ES-I3 (cell line): ENCODE measurements at regions not wholly inside any gene's neighbourhood (a gene's known extent, or its start where the extent isn't known, plus 50 kb on each side); places are given as distances from the start of the nearest gene placed in this dataset.

ENCODE experiments used
- H3K36me3 ChIP-seq: 2 replicates; pipeline ENCODE4 v1.6.1; 2013; ENCODE audit warnings: mild to moderate bottlenecking, low read length, control low read depth, moderate library complexity; ENCODE audit not compliant: insufficient read depth
- H3K4me1 ChIP-seq: 2 replicates; pipeline ENCODE4 v1.6.1; 2013; ENCODE audit warnings: mild to moderate bottlenecking, control low read depth, low read length; ENCODE audit not compliant: insufficient read depth
- H3K9ac ChIP-seq: 2 replicates; pipeline ENCODE4 v1.6.1; 2013; ENCODE audit warnings: low read depth, mild to moderate bottlenecking, low read length, moderate library complexity
- H3K9me3 ChIP-seq: 2 replicates; pipeline ENCODE4 v1.6.1; 2013; ENCODE audit warnings: mild to moderate bottlenecking, low read length, moderate library complexity; ENCODE audit not compliant: control insufficient read depth, insufficient read depth

DNA sequence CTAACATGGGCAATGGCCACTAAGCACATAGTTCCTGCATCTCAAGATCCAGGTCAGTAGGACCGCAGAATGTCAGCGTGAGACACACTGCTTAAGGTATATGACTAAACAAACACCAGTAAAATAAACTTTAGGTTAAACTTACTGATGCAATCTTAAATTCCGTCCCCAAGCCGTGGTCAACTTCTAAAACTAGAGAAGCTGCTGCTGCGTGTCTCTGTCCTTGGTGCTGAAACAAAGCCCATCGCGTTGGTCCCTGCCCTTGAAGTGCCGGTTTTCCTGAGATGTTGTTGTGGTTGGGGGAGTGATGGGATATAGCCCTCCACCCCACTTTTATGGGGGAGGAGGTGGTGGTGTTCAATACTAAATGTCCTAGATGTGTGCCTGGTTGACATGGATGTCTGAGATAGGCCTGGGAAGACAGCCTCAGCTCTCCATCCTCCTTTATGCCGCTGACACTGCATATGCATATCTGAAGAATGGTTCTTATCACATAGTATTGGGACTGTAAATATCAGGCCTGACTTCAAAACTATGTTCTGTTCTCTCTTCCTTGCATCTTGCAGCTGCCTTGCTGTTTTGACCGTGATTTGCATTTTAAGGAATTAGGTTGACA is 72.0 kb upstream of the KCNA3 start:
- Histone ChIP-seq H3K9ac (no peak overlapping the region), H3K9me3 (no peaks in the 10 kb centered on the region), H3K36me3 (no peaks in the 10 kb centered on the region), H3K4me1 (peaks cover 18% of the 10 kb centered on the region; the same call in 1 of the 2 replicates)

DNA sequence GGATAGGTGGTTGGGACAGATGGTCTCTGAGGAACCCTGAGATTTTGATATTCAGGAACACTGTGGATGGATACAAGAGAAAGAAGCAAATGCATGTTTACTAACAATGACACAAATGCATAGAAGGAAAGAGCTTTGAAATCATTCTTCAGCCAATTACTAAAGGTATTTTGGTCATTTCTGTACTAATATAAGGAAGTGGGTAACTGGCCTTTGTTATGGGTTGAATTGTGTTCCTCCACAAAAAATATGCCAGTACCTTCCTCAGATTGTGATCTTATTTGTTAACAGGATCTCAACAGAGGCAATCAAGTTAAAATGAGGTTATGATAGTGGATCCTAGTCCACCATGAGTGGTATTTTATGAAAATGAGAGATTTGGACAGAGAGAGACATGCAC is 68.7 kb upstream of the KCNA3 start:
- Histone ChIP-seq H3K36me3 (no peaks in the 10 kb centered on the region), H3K4me1 (no peaks in the 10 kb centered on the region), H3K9ac (no peak overlapping the region), H3K9me3 (no peaks in the 10 kb centered on the region)

DNA sequence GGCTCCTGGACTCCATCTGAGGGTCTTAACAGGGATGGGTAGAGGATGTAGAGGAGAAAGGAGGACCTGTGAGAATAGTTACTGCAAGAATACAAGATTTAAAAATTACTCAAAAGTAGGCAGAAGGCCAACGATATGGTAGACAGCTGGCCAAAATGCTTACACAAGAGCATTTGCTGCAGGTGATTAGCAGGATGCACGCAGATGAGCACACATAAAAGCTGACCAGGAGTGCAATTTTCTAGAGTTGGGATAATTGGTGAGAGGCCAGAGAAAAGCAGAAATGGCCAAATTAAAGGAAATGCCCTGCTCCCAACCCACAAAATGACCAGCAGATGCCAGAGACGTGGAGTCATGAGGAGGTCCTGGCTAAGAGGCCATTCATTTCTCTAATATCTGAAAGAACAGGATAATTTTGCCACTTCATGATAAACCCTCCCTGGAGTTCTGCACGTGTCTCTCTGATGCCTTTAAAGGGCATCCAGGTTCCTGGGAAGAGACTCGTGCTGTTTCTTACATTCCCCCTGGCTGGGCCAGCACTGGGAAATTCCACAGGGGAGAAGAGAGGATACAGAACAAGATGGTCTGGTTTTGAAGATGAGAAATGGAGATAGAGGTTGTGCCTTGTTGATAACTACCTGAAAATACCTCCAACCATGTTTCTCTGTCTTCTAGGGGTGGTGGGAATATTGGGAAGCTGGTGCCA is 62.3 kb upstream of the KCNA3 start:
- Histone ChIP-seq H3K4me1 (no peaks in the 10 kb centered on the region), H3K9ac (no peak overlapping the region), H3K36me3 (no peaks in the 10 kb centered on the region), H3K9me3 (no peaks in the 10 kb centered on the region)

DNA sequence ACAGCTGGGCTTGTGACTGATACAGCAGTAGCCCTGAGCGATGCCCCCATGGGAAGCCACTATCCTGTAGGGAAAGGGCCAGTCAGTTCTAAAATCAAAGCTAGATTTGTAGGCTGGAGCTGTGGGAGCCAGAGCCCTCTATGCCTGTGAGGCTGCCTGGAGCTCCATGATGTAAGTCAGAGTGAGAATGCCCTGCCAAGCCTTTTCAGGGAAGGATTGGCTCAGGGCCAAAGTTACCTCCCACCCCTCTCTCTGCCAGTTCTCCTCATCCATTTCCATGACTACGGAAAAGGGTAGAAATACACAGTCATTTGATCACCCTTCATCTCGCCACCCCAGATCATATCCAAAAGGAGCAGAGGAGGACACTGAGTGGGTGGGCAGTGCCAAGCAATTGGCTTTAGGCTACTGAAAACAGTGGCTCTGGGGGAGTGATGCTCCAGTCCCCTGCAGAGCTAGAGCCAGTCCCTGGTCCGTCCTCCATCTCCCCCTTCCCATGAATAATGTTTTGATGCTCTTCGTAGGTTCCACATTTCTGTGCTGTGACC is 59.5 kb upstream of the KCNA3 start:
- H3K9ac ChIP-seq = no peak overlapping the region
- H3K36me3 ChIP-seq = no peaks in the 10 kb centered on the region
- H3K4me1 ChIP-seq = no peaks in the 10 kb centered on the region
- H3K9me3 ChIP-seq = no peaks in the 10 kb centered on the region

DNA sequence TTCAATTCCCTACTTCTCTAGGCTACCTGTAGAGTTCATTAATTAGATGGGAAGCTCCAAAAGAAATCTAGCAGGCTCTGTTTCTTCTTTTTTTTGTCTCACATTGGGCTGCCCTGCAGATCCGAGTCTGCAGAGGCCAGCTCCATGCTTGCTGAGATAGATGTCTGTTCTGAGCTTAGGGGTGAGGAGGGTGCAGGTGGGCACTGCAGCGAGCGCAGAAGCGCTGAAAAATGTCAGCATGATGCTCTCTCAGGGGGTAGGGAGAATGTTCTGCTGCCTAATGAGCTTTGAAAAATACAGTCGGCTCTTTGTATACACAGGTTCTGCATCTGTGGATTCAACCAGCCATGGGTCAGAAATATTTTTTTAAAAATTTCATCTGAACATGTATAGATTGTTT is 56.8 kb upstream of the KCNA3 start:
- Histone ChIP-seq H3K9me3 (no peaks in the 10 kb centered on the region), H3K4me1 (no peaks in the 10 kb centered on the region), H3K36me3 (no peaks in the 10 kb centered on the region), H3K9ac (no peak overlapping the region)

DNA sequence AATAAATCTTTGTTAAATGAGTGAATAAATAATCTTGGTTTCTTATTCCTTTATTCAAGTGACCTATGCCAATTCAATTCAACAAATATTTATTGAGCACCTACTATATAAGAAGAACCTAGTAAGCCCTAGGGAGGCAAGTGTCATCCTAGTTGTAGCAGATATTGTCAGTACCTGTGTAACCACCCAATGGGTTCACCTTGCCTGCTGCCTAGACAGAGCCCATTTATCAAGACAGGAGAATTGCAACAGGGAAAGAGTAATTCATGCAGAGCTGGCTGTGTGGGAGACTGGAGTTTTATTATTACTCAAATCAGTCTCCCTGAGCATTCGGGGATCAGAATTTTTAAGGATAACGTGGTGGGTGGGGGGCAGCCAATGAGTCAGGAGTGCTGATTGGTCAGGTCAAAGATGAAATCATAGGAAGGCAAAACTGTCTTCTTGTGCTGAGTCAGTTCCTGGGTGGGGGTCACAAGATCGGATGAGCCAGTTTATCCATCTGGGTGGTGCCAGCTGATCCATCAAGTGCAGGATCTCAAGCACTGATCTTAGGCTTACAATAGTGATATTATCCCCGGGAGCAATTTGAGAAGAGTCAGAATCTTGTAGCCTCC is 53.8 kb upstream of the KCNA3 start:
- Histone ChIP-seq H3K4me1 (no peaks in the 10 kb centered on the region), H3K9me3 (no peaks in the 10 kb centered on the region), H3K9ac (no peak overlapping the region), H3K36me3 (no peaks in the 10 kb centered on the region)

DNA sequence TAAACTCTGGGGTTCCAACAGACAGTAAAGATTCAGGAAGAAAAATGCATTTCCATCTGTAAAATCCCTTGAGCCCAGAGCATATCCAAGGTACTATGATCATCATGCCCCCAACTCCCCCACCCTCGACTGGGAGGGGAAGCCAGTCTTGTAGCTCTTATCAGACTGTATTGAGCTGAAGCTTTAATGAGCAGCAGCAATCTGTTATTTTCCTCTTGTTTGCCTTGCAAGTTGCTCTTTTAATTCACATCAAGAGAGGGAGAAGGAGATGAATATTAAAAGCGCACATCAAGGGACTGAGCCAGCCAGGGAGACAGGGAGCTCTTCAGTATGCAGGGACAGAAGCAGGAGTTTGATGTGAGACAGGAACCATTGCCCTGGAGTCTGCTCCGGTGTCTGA is 52.5 kb upstream of the KCNA3 start:
- Histone ChIP-seq H3K36me3 (no peaks in the 10 kb centered on the region), H3K9ac (no peak overlapping the region), H3K9me3 (no peaks in the 10 kb centered on the region), H3K4me1 (no peaks in the 10 kb centered on the region)

DNA sequence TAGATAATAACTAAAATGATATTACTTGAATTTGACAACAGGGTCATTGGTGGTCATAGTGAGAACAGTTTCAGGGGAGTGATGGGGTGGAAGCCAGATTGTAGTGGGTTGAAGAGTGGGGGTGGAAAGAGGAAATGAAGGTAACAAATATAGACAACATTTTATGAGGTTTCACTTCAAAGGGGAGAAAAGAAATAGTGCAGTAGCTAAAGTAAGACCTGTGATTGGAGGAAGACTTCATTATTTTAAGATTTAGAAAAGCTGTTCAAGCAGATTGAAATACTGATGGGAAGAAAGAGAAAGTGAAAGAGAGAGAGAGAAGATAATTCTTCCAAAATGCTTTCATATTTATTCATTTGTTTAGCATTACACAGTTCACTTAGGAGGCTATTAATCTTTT is 52.0 kb upstream of the KCNA3 start:
- H3K36me3 ChIP-seq = no peaks in the 10 kb centered on the region
- H3K9me3 ChIP-seq = no peaks in the 10 kb centered on the region
- H3K4me1 ChIP-seq = no peaks in the 10 kb centered on the region
- no peak overlapping the region for H3K9ac ChIP-seq
